ENCODE measurements at regions not wholly inside any gene's neighbourhood (a gene's known extent, or its start where the extent isn't known, plus 50 kb on each side); places are given as distances from the start of the nearest gene placed in this dataset.

DNA sequence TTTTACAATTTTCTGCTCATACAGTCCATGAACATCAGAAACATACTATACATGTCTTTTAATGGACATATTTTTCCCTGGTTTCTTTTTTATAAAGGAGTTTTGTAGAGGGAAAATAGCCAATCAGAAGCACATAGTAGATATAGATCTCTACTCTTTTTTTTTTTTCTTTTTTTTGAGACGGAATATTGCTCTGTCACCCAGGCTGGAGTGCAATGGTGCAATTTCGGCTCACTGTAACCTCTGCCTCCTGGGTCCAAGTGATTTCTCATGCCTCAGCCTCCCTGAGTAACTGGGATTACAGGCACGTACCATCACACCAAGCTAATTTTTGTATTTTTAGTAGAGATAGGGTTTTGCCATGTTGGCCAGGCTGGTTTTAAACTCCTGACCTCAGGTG lies 83.2 kb upstream of the MGAT5 start:
- TF ChIP-seq EZH2phosphoT487 (IDR thresholded peaks at IDR 0.05; ENCODE audit: unreplicated experiment) (no peak), POLR2AphosphoS5 (IDR thresholded peaks at IDR 0.05; ENCODE audit: low read depth) (no peak)

Measured in GM23338 (cell line).